ENCODE measurements at regions not wholly inside any gene's neighbourhood (a gene's known extent, or its start where the extent isn't known, plus 50 kb on each side); places are given as distances from the start of the nearest gene placed in this dataset.
"Not testable (repeated sequence)": the region's sequence is repeated elsewhere in the genome, so short reads cannot be mapped to it uniquely, and the experiment has no call there.

DNA sequence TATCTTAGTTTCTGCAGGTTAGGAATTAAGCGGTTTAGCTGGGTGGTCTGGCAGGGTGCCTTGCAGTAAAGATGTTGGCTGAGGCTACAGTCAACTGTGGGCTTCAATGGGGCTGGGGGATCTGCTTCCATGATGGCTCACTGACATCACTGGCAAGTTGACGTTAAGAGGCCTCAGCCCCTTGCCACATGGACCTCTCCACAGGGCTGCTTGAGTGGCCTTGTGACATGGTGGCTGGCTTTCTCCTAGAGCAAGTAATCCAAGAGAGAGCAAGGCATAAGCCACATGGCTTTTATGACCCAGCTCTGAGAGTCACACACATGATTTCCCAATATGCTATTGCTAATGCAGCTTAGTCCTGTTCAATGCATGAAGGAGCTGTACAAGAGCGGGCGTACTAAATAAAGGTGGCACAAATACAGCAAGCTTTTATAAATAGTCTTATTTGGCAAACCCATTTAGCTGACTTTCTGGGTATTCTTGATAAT lies 109.1 kb downstream of the SEPTIN7 start:
- no peak for DNase-seq (ENCODE audit: low read depth in 3 of 3)

DNA sequence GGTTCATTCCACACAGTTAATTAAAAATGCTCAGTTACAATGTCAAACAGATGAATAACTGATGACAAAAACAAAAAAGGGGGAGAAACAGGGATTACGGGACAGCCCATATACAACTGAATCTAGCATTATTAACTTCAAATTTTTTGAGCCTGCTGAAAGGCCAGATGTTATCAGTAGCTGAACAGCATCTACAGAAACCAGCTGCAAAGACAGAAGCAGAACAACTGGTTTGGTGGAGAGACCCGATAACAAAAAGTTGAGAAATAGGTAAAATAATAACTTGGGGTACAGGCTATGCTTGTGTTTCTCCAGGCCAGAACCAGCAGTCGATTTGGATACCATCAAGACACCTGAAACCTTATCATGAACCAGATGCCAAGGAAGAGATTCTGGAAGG lies 109.8 kb downstream of the SEPTIN7 start:
- not testable (repeated sequence) for DNase-seq (ENCODE audit: low read depth in 3 of 3)

DNA sequence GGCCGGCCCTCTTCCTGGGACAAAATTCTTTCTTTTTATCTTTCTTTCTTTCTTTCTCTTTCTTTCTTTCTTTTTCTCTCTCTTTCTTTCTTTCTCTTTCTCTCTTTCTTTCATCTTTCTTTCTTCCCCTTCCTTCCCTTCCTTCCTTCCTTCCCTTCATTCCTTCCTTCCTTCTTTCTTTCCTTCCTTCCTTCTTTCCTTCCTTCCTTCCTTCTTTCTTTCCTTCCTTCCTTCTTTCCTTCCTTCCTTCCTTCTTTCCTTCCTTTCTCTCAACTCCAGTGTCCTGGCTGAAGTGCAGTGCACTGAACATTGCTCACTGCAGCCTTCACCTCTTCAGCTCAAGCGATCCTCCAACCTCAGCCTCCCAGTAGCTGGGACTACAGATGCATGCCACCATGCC lies 112.5 kb downstream of the SEPTIN7 start:
- DNase-seq (ENCODE audit: low read depth in 3 of 3) = not testable (repeated sequence)

DNA sequence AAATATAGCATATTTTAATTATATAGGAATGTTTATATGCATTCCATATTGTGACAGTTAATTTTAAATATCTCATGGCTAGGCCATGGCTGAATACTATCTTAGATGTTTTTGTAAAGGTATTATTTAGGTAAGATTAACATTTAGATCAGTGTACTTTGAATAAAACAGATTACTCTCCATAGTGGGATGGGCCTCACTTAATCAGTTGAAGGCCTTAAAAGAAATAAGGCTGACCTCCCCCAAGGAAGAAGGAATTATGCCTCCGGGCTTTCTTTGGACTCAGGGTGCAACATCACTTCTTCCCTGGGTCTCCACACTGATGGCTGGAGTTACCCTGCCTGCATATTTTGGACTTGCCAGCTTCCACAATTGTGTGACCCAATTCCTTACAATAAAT lies 113.4 kb downstream of the SEPTIN7 start:
- not testable (repeated sequence) for DNase-seq (ENCODE audit: low read depth in 3 of 3)

DNA sequence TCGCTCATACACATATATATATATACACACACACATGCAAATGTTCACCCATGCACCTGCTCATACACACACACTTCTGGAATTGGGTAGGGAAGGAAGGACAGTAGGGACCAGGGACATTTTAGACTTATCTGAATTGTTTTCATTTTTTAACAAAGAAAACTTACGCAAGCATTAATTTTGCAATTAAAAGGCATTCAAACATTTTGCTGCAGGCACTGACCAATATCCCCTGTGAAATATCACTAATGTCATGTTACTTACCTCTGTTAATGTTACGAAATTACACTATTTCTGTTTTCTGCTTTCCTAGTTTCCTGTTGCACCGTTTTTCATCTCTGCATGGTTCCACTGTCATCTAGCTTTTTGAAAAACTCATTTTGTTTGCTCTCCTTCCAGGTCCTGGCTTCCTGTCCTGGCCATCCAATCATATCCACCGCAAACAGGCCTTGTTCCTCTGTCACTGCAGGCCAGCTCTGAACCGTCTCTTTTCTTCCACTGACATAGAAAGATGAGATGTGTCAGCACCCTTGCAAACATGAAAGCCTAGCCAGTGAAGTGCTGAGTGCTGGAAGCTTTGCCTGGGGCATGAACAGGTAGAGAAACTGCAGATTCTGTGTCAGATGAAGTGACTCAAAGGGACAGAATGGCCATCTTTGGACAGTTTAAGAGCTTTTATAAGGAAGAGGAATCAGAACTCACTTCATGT lies 114.5 kb downstream of the SEPTIN7 start:
- not testable (repeated sequence) for DNase-seq (ENCODE audit: low read depth in 3 of 3)

DNA sequence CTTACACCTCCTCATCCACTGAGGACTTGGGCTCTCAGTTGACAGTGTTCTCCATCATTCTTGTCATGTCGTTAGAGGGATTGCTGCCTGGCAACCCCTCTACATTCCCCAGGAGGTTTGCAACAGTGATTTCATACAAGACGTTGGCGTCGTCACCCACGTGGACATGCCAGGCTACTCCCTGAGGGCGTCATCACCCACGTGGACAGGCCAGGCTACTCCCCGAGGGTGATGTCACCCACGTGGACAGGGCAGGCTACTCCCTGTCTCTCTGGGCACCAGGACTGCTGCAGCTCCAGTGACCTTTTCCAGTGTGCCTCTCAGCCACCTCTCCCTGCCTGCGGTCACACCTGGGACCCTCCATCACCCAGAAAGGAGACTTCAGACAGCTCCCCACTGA lies 117.4 kb downstream of the SEPTIN7 start:
- not testable (repeated sequence) for DNase-seq (ENCODE audit: low read depth in 3 of 3)

DNA sequence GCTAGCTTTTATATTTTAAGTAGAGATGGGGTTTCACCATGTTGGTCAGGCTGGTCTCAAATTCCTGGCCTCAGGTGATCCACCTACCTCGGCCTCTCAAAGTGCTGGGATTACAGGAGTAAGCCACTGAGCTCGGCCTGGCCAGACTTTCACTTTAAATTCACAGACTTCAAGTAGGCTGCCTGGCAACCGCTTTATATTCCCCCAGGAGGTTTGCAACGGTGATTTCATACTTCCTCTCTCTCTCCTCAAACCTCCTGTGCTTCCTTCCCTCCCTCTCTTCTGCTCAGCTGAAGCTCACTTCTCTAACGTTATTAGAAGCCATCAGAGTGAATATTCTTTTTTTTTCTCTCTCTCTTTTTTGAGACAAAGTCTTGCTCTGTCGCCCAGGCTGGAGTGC lies 118.8 kb downstream of the SEPTIN7 start:
- DNase-seq (ENCODE audit: low read depth in 3 of 3) = not testable (repeated sequence)

DNA sequence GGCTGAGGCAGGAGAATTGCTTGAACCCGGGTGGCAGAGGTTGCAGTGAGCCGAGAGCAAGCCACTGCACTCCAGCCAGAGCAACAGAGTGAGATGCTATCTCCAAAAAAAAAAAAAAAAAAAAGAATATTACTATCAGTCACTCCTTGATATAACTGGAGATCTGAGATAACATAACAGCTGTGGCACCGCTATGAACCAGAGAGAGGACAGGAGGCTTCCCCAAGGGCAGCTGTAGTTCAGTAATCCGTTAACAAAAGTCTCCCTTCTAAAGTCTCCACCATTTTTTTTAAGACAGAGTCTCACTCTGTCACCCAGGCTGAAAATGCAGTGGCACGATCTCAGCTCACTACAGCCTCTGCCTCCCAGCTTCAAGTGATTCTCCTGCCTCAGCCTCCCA lies 120.5 kb downstream of the SEPTIN7 start:
- not testable (repeated sequence) for DNase-seq (ENCODE audit: low read depth in 3 of 3)

DNA sequence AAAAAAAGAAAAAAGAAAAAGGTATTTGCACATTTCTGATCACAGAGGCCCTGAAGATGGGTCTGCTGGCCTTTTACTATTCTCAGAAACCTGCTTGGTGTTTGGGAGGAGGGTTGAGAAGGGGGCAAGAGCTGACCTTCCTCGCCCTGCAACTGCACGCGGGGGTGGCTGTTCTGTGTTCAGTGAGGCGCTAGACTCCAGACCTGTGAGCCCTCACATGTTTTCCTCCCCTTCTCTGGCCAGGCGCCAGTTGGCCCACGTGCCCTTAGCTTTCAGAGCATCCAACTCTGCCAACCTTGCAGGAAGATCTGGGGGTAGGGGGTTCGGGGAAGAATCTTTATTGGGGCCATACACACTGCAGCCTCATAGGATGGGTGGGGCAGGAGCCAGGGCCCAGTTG lies 123.8 kb downstream of the SEPTIN7 start:
- DNase-seq (ENCODE audit: low read depth in 3 of 3) = not testable (repeated sequence)

DNA sequence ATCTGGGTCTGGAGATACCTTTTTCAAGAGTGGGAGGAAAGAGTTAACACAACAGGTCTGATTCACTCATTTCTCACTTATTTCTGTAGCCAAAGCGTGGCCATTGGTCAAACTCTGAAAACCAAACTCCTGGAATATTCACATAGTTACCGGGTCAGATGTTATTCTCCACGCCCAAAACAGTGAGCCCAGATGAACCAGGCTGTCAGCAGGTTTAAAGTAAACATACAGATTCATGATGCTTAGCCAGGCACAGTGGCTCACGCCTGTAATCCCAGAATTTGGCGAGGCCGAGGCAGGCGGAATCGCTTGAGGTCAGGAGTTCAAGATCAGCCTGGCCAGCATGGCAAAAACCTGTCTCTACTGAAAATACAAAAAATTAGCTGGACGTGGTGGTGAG lies 126.1 kb downstream of the SEPTIN7 start:
- not testable (repeated sequence) for DNase-seq (ENCODE audit: low read depth in 3 of 3)

DNA sequence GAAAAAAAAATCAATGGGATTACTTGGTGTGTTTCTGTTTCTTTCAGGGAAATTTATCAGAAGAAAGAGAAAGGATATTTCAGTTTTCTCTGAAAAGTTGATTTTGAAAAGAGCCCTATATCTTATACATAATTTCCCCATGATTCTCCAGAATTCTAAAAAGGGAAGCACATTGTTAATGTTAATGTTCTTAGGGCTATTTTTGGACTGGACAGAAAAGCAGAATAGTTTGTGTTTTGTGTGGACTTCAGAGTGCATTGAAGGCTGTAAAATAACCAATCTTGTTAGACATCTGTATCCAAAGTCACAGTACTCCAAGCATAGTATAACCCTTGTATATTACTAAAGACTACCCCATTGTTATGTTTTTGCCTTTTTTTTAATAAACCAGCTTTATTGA lies 130.3 kb downstream of the SEPTIN7 start:
- not testable (repeated sequence) for DNase-seq (ENCODE audit: low read depth in 3 of 3)

DNA sequence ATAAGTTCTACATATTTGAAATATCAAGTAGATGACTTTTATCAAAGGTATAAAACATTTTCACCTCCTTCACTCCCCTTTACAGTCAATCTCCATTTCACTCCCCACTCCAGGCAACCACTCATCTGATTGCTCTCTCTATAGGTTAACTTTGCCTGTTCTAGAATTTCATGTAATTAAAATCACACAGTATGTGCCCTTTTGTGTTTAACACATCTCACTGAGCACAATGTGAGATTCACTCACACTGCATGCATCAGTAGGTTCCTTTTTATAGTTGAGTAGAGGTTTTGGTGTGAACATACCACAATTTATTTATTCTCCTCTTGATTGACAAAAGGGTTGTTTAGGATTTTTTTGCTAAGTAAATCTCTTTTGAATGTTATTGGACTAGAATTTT lies 130.7 kb downstream of the SEPTIN7 start:
- DNase-seq (ENCODE audit: low read depth in 3 of 3) = not testable (repeated sequence)

DNA sequence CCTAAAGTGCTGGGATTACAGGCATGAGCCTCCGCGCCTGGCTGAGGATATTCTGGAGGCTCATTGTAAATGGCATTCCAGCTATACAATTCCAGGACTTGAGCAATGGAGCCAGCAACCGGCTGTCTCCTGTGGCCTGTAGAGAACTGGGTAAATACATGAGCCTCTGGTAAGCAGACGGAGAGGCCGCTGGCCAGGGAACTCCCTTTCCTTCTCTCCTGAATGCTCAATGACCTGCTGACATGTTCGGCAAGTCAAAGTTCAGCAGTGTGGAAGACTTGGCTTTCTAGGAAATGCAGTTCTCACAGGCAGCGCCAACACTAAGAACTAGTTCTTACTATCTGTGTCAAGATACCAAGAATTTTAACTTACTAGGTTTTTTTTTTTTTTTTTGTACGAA lies 139.8 kb downstream of the SEPTIN7 start:
- not testable (repeated sequence) for DNase-seq (ENCODE audit: low read depth in 3 of 3)

DNA sequence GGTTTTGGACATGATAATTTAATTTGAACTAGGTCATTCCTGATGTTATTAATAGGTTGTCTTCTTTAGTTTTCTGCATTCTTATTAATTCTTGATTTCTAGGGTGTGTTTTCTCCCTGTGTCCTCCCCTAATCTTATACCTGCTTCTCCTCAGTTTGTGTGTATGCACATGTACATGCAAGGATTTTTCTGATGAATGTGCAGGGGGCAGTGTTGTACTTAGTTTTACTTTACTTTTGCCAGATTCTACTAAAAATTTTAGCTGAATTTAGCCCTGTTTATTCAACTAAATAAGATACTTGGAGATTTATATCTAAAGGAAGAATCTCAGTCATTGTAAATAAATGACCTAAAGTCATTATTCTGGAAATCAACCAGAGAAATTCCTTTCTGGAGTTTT lies 144.8 kb downstream of the SEPTIN7 start:
- DNase-seq (ENCODE audit: low read depth in 3 of 3) = not testable (repeated sequence)

DNA sequence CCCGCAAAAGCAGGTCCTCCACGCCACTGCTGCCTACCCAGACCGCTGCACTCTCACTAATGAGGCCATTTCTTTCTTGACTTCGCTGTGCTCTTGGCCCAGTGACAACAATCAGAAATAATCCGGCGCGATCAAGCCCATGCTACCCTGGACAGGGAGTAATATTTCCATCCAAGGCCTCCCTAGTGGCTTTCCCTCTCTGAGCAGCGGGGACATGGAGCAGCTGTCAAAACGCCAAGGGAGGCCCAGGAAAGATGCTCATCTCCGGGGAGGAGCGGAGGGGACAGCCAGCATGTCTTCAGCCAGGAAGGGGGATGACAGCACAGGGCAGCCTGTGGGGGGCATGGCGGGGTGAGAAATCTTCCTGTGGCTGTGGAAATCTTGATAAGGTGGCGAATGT lies 154.9 kb downstream of the SEPTIN7 start:
- DNase-seq (ENCODE audit: low read depth in 3 of 3) = not testable (repeated sequence)

DNA sequence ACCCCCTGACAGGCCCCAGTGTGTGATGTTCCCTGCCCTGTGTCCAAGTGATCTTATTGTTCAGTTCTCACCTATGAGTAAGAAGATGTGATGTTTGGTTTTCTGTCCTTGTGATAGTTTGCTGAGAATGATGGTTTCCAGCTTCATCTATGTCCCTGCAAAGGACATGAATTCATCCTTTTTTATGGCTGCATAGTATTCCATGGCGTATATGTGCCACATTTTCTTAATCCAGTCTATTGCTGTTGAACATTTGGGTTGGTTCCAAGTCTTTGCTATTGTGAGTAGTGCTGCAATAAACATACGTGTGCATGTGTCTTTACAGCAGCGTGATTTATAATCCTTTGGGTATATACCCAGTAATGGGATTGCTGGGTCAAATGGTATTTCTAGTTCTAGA lies 156.1 kb downstream of the SEPTIN7 start:
- not testable (repeated sequence) for DNase-seq (ENCODE audit: low read depth in 3 of 3)

DNA sequence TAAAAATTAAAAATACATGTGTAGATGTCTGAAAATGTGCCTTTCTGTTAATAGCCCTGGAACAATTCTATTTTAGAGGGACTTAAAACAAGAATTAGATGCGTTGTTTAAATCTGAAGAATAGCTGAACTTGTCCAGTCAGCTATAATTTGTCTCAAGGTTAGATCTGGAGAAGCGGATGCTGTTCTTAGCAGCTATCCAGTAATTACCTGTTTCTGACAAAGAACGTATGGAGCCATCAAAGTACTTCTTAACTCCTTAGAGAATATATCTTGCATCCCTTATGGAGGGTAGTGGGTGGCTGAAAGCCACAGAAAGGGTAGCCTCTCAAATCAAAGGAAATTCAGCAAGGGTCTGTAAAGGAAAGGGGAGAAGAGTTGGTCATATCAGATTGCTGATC lies 160.4 kb downstream of the SEPTIN7 start:
- not testable (repeated sequence) for DNase-seq (ENCODE audit: low read depth in 3 of 3)

DNA sequence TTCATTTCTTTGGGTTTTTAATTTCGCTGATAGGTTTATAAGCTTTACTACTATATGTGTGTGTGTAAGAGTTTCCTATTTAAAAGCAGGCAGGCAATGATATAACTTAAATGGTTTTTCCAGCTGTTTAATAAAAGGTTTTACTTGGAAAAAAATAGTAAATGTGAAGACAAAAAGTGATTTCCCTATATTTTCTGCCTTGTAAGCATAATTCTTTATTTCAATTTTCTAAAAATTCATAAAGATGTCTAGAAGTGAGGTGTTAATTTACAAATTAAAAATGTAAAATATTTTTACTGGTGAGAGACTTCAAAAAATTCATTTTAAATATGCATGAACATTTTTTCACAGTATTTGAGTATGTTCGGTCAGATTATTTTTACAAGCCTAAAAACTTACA lies 161.8 kb downstream of the SEPTIN7 start:
- not testable (repeated sequence) for DNase-seq (ENCODE audit: low read depth in 3 of 3)

DNA sequence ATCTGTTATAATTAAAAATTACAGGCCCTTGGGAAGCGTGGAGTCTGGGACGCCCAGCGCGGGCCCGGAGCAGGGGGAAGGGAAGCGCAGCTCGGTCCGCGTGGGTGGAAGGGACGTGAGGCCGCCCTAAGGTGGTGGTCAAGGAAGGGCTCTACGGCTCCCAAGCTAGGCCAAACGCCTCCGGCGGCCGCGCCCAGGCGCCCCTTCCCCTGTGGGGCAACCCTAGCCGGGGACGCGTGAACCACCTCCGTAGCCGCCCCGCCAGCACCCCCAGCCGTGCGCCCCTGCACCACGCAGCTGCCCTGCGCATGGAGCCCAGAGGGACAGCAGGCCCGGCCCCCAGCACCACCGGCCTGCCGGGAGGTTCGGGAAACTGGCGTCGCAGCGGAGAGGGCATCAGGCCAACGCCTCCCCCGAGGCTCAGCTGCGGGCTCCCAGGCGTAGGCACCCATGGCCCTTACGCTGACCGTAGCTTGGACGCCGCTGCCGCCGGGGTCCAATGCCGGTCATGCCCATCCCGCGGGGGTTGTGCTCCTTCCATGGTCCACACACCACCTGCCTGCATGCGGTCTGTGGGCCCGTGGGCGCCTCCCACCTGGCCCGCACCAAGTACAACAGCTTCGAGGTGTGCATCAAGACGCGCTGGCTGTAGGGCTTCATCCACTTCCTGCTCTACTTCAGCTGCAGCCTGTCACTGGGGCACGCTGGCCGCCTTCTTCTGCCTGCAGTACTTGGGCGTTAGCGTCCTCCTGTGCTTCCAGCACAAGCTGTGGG lies 166.7 kb downstream of the SEPTIN7 start:
- no peak for DNase-seq (ENCODE audit: low read depth in 3 of 3)

DNA sequence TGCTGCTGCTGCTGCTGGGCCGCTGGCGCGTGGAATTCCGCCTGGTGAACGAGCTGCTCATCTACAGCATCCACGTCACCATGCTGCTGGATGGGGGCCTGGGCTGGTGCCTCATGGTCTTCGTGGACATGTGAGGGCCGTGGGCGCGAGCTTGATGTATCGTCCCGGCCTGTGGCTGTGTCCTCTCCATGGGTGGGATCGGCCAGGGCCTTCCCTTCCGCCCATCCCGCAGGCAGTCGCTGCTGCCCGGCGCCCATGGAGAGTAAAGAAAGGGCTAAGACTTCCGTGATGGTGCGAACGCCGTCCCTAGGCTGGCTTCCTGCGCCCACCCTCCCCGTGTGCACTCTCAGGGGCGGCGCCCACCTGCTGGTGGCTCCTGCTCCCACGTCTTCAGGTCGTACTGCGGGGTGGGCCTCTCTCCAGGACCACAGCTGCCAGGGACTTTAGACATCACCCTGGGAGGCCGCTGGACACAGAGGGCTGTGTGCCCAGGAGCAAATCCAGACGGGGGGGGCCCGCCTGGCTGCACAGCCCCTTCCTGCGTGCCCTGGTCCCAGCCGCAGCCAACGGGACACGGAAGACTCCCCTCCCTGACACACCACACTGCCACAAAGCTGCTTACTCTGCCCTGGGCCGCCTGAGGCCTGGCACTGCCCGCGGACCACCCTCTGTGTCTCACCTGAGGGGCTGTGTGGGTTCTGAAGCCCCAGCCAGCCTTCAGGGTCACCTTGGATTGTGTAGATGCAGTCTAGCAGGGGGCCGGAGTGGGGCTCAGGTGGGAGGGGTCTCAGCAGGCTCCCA lies 167.5 kb downstream of the SEPTIN7 start:
- no peak for DNase-seq (ENCODE audit: low read depth in 3 of 3)

DNA sequence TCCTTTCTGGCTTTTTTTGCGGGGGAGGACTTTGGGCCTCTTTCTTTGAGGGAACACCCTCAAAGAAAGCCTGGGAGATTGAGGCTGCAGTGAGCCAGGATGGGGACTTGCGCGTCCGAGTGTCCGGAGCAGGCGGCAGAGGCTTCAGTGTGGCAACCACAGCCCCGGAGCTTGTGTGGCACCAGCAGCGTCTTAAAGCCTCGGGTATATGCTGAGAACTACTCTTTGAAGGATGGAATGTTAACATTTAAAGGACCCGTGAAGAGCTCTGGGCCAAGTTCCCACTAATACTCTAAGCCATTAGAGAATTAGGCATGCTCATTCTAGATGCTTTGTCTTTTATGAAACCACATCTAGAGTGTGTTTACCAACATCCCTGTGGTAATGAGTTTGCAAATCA lies 168.2 kb downstream of the SEPTIN7 start:
- no peak for DNase-seq (ENCODE audit: low read depth in 3 of 3)

DNA sequence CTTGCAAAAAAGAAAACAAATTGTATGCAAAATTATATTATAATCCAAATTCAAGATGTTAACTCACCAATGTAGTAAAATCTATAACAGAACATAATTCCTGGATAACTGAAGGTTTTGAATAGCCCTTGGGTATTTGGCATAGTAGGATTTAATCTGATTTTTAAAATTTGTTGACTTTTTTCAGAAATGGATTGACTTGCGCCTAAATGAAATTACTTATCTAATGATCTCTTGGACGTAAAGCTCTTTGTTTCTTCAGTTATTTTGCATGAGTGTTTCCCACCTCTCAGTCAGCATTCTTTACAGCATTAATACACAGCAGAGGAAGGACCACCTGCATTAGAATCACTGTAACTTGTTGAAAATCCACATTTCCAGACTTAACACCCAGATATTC lies 169.6 kb downstream of the SEPTIN7 start:
- DNase-seq (ENCODE audit: low read depth in 3 of 3) = no peak

Measured in stimulated activated CD4-positive, alpha-beta T cell treated with anti-CD3 and anti-CD28 coated beads, TNF-alpha, amount 100 ng/mL, for 4 hours (primary cell).